ENCODE measurements at regions not wholly inside any gene's neighbourhood (a gene's known extent, or its start where the extent isn't known, plus 50 kb on each side); places are given as distances from the start of the nearest gene placed in this dataset.
A peak's percentile ranks its signal among the peaks of the same experiment; 100 is the strongest.

DNA sequence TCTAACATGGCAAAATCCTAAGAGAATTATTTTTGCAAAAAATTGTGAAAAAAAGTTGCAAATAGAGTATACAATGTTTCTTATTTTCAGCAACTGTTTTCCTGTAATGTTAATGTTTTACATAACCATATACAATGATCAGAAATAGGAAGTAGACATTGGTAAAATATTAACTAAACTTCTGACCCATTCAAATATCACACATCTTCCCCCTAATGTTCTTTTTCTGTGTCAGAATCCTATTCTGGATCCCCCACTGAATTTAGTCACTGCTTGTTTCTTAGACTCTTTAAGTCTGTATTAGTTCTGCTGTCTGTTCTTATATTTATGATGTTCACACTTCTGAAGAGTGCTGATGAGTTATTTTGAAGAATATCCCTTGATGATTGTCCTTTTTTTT lies 62.0 kb downstream of the HFE start:
- no peak for DNase-seq (ENCODE audit: low spot score)

DNA sequence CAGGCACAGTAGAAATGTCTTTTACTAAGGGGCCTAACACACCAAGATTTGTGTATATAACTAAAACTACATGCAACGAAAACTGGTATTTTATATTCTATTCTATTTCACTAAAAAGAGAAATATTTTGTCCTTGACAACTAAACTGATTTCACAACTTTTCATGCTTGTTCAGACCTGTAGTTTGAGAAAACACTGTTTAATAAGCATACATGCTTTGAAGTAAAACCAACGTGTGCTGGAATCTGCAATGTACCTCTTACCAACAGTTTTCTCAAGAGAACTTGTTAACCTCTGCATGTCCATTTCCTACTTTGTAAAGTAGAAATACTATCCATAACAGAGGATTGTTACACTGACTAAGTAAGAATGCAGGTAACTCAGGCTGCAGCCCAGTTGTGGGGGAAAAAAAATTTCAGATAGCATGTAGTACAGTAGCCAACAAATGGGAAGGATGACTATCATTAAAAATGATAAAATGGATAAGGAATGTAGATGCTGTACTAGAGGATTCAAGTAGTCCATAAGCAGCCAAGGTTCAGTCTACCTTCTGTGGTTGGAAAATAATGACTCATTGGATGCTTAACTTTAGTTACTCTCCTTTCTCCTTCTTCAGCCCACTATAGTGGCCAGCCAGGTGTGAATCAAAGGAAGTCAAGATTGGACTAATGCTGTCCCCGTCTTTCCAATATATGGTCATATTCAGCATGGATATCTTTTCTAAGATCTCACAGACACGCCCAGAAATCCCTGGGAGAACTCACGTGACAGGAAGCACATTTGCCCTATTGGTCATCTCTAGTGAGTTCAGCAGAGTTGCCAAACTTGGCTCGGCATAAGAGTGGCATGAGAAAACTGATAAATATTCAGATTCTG lies 65.2 kb downstream of the HFE start:
- DNase-seq (ENCODE audit: low spot score): no peak

DNA sequence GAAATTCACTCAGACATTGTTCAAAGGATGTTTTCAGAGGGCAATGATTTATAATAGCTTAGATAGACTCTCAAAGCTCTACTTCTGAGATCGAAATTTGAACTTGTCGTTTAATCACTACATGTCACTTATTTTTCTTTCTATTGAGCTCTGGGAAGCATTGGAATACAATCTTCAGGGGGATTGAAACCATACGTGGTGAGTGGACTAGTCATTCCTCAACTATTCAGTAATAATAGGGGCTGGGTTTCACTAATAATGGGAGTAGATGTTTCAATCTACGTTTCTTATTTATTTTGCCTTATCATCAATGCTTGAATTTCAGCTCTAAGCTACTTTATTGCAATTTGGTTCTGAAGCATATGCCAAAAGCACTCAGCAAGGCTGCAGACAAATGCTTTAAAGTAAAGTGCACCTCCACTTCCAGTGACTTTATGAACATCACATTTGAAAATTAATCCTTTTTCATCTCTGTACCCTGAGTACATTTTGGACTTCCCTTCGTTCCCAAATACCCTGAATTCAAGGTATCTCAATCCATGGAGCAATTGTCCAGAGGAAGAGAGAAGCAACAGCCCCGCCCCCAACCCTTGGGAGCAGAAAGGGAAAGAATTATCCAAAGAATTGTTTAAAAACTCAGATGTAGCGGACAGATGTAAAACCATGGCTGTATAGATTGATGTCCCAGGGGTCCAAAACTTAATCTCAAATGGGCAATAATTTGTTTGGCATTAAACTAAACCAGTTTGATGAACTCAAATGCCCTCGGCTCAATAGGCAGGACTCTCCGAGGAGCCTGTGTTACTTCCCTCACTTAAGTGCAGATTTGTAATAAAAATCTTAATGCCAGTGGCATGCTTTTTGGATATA lies 68.1 kb downstream of the HFE start:
- no peak for DNase-seq (ENCODE audit: low spot score)

- peak; percentile 91 for DNase-seq (ENCODE audit: low spot score)
These were observed 69.0 kb downstream of the HFE start for GRCh38 chr6:26156105-26156849.

GRCh38 chr6:26156850-26157250 lies 69.6 kb downstream of the HFE start:
- peak; percentile 79 for DNase-seq (ENCODE audit: low spot score)

GRCh38 chr6:26157251-26158075 lies 70.2 kb downstream of the HFE start:
- DNase-seq (ENCODE audit: low spot score): peak; percentile 59

GRCh38 chr6:26158076-26158580 lies 70.9 kb downstream of the HFE start:
- DNase-seq (ENCODE audit: low spot score): peak; percentile 86

DNA sequence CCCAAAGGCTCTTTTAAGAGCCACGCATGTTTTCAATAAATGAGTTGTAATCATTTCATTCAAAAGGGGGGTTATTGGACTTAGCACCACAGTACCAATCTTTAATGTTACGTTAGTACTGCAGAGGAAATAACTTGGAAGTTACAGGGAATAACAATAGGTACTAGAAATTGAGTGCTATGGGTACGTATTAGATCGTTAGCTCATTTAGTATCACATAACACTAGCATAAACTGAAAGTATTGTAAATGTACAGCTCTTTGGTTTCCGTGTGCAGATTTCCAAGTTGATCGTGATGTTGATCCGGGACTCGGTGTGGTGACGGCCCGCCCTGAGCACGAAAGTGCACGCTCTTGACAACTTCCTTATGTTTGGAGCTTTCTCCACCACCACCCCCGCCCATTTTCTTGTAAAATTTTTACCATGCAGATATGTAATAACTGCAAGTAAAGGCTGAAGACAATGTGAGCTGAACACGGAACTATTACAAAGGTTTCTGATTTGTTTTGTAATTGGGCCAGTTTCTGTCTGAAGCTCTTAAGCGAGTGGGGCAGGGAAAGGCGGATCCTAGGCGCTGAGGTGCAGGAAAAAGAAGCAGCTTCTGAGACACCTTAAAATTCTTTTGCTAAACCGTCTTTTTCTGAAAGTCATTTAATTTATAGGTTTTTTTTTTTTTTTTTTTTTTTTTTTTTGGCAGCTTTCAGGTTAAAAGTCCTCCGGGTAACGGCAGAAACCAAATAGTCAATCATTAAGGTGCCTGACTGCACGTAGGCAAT lies 71.5 kb downstream of the HFE start:
- no peak for DNase-seq (ENCODE audit: low spot score)

DNA sequence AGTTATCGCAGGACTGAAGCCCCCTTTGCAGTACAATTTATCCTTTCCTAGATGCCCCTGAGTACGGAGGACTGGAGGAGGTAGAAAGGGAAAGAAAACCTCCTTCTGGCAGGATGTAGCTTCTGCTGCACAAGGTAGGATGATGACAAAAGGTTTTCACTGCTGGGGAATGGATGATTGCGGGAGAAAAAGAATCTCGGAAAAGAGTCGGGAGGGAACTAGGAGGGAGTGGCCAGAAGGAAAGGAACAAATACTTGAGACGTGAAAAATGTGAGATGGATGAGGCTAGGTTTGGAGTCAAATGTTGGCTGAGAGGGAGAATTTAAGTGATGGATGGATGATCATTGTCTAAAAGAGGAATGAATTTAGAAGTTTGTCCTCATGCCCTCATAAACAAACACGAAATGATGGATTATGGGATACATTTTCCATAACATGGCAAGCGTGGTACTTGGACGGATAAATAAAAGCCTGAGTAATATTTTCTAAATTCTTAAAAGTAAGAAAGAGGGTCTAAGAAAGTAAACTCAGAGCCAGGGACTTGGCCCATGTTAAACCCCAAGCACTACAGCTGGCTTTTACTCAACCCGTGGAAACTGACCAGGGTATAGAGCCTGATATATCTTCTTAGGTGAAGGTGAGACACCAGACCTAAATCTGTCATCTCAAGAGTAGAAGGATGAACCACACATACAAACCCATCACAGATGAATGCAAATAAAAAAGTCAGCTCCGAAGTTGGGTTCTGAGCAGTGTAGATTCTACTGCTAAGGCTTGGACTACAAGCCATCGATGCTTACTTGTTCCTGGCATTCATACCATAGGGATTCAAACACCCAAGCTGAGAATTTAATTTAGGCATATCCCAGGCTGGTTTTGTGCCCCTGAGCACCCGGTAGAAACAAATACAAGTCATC lies 72.4 kb downstream of the HFE start:
- DNase-seq (ENCODE audit: low spot score): no peak

DNA sequence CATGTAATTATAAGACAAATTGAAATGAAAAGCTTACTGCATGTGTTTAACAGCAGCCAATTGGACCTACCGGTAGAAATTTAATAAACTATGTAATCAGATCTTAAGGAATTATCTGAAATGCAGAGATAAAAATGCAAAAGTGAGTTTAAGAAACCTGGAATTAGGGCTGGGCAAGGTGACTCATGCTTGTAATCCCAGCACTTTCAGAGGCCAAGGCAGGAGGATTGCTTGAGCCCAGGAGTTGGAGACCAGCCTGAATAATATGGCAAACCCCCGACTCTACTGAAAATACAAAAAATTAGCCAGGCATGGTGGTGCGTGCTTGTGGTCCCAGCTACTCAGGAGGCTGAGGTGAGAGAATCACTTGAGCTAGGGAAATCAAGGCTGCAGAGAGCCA lies 74.1 kb downstream of the HFE start:
- DNase-seq (ENCODE audit: low spot score): no peak

DNA sequence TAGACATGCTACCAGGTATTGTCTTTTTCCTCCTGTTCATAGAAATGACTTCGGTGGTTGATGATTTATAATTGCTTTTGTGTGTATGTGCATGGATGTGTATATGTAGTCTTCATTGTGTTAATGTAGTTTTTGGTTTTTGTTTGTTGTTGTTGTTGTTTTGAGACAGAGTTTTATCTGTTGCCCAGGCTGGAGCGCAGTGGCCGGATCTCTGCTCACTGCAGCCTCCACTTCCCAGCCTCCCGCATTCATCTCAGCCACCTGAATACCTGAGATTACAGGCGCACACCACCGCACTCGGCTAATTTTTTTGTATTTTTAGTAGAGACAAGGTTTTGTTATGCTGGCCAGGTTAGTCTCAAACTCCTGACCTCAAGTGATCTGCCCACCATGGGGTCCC lies 75.2 kb downstream of the HFE start:
- DNase-seq (ENCODE audit: low spot score): no peak

GRCh38 chr6:26163427-26164119 lies 76.3 kb downstream of the HFE start:
- no peak for DNase-seq (ENCODE audit: low spot score)

- no peak for DNase-seq (ENCODE audit: low spot score)
These were observed 76.9 kb downstream of the HFE start for GRCh38 chr6:26164120-26164505.

- no peak for DNase-seq (ENCODE audit: low spot score)
These were observed 78.1 kb downstream of the HFE start for GRCh38 chr6:26165261-26165790.

DNA sequence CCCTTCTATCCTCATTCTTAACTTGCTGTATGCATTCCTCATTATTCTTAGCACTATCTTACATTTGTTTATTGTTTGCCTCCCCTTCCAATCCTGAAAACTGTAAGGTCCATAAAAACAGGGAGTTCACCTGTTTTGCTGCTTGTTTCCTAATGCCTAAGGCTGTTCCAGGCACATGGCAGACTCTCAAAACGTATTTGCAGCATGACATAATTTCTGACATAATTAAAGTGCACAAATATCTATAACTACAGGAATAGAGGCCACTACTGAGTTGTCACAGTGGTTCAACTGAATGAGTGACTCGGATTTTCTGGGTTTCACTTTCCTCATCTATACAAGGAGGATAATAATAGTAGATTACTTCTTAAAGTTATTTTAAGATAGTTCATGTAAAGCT lies 83.0 kb downstream of the HFE start:
- no peak for DNase-seq (ENCODE audit: low spot score)

GRCh38 chr6:26170951-26171841 lies 84.0 kb downstream of the HFE start:
- DNase-seq (ENCODE audit: low spot score): no peak

DNA sequence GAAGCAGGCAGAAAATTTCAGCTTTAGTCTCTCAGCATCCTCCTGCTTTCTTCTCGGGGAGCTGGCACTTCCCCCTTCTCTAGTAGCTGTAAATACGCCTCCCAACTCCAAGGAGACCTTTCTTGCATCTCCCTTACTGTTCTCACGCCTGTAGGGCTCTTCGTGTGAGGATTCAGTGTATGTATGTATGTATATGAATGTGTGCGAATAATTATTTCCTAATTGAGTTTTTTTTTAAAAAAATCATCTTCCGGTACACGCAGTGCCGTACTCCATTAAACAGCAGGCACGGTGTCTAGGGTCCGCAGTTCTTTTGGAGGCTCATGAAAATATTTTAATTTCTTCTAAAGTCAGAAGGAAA lies 85.4 kb downstream of the HFE start:
- no peak for DNase-seq (ENCODE audit: low spot score)

GRCh38 chr6:26173836-26174145 lies 86.6 kb downstream of the HFE start:
- DNase-seq (ENCODE audit: low spot score): no peak
